NCI-H345 treated with DMSO at 0.1 percent for 48 hours (cell line): ENCODE measurements at regions not wholly inside any gene's neighbourhood (a gene's known extent, or its start where the extent isn't known, plus 50 kb on each side); places are given as distances from the start of the nearest gene placed in this dataset.

Source experiments
- DNase-seq: peaks from one replicate; lab custom pipeline; 2025; ENCODE audit not compliant: unreplicated experiment; lab: John Stamatoyannopoulos, UW

DNA sequence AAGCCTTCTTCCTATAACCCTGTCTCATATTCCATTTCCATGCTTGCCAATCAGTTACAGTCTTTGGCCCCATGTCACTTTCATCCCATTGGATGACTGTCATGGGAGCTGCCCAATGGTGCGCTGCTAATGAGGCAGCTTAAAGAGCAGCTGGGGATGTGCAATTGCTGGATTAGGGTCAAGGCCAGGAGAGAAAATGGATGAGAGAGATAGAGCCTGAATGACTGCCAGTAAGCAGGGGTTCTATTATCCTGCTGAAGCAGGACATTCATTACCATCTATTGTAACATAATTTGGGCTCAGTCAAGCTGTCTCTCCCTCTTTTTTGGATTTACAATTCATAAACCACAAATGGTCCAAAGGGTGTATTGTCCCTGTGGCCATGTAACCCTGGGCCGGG lies 909.0 kb downstream of the CENPC start:
- no peak for DNase-seq

- DNase-seq = no peak
Measured at GRCh38 chr4:66633477-66633876, 911.8 kb downstream of the CENPC start.

- no peak for DNase-seq
Measured at GRCh38 chr4:66629927-66630326, 915.4 kb downstream of the CENPC start.

DNA sequence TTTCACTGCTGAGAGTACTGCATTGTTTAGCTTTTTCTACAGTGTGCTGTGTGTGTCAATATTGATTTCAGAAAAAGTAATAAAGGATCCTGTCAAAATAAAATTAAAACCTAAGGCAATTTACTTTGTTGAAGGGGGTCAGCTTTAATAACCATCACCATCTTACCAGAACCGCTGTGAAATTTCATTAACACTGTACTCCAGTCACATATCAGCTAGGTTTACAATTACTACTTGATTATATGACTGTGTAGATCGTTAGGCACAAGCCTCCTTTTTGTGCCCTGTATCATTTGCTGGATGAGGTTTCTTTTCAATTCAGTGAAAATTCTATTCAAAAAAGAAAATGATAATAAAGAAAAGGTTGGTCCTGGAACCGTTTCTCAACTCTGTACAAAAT lies 917.2 kb downstream of the CENPC start:
- no peak for DNase-seq

DNA sequence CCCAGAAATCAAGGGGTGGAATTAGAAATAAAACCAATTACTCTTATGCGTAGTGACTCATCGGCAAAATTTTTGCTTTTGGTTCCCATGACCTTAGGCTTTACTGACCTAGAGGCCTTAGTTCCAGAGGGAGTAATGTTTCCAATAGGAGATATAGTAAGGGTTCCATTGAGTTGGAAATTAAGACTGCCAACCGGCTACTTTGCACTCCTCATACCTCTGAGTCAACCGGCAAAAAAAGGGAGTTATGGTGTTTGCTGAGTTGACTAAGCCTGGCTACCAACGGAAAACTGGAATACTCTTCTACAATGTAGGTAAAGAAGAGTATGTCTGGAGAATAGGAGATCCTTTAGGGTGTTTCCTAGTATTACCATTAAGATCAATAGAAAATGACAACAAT lies 919.8 kb downstream of the CENPC start:
- no peak for DNase-seq

DNA sequence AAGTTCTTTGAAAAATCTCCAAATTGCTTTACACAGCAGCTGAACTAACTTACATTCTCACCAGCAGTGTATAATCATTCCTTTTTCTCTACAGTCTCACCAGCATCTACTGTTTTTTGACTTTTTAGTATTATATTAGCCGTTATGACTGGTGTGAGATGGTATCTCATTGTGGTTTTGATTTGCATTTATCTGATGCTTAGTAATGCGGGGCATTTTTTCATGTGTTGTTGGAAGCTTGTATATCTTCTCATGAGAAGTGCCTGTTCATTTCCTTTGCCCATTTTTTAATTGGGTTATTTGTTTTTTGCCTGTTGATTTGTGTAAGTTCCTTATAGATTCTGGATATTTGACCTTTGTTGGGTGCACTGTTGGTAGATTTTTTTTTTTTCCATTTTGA lies 931.7 kb downstream of the CENPC start:
- no peak for DNase-seq

DNA sequence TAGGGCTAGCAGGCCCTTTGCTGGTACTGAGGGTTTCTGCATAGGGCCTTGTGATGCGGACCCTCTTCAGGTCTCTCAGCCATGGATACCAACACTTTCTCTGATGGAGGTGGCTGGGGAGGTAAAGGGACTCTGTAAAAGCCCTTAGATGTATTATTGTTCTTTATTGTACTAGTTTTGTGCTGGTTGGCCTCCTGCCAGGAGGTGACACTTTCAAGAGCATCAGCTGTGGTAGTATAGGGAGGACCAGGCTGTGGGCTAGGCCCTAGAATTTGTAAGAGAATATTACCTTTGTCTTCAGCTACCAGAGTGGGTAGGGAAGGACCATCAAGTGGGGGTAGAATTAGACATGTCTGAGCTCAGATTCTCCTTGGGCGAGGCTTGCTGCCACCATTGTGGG lies 936.3 kb downstream of the CENPC start:
- peak; percentile 1 for DNase-seq

GRCh38 chr4:66606908-66607307 lies 936.6 kb upstream of the EPHA5 start:
- DNase-seq = no peak

DNA sequence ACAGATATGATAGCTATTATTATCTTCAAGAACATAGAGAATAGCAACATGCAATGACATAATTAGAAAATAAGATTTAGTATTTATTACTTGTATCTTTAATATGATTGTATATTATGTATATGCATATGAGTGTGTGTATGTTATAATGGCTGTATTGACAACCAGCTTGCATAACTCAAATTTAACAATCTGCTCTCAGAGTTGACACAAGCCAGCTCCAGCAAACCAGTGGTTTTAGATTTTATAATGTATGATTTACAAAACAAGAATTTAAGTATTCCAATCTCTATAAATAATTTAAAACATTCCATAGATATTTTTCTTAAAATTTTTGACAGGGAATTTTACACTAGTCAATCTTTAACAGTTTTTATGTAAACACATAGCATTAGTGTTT lies 935.9 kb upstream of the EPHA5 start:
- no peak for DNase-seq

GRCh38 chr4:66604192-66604591 lies 933.9 kb upstream of the EPHA5 start:
- DNase-seq = no peak

DNA sequence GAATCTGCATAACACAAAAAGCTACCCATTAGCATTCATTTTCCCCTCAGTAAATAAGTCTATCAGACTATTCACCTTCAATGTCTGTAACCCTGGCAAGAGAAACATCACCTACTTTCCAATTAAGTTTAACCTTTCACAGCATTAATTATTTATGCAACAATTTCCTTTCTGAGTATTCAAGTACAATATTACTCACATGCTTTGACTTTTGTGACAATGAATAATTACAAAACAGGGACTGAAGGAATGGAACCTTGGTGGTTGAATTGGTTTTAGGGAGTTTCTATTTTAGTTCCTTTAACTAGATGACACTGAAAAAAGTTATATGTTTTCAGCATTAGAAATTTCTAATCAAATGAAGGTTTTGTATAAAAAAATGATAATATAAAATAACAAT lies 932.3 kb upstream of the EPHA5 start:
- DNase-seq = no peak

GRCh38 chr4:66591968-66592367 lies 921.7 kb upstream of the EPHA5 start:
- no peak for DNase-seq

GRCh38 chr4:66590488-66591215 lies 920.4 kb upstream of the EPHA5 start:
- DNase-seq = no peak

DNA sequence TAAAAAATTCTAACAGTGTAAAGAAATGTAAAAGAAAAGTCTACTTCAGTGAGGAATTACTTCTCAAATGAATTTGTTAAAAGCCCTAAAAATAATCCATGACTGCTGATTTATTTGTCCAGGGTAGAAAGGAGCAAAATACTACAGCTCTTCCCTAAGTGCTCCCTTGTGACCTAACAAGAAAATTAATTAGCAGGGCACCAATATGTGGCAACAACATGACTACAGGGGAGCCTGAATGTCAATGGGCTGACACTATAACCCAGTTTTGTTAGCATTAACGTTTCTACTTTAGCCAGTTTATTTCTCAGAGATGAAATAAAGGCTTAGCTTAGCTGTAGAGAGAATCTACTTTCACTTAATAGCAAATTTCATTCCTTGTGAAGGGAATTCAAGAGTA lies 918.9 kb upstream of the EPHA5 start:
- DNase-seq = no peak

DNA sequence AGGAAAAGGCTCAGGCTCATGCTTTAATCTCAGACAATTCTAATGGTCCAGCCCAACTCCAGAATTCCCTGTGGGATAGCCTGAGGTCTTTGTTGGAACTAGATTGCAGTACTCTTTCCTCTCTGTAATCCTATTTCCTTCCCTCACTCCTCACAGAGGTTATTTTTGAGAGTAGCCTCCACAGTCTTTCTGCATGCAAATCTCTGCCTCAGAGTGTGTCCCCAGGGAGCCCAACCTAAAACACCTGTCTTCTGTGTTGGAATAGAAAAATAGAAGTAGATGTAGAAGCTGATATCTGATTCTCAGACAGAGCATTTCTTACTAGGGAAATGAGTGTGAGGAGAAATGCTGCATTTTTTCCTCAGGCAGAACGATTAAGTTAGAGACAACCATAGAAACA lies 915.5 kb upstream of the EPHA5 start:
- DNase-seq = peak; percentile 28

- DNase-seq = no peak
Measured at GRCh38 chr4:66577922-66578321, 907.6 kb upstream of the EPHA5 start.

DNA sequence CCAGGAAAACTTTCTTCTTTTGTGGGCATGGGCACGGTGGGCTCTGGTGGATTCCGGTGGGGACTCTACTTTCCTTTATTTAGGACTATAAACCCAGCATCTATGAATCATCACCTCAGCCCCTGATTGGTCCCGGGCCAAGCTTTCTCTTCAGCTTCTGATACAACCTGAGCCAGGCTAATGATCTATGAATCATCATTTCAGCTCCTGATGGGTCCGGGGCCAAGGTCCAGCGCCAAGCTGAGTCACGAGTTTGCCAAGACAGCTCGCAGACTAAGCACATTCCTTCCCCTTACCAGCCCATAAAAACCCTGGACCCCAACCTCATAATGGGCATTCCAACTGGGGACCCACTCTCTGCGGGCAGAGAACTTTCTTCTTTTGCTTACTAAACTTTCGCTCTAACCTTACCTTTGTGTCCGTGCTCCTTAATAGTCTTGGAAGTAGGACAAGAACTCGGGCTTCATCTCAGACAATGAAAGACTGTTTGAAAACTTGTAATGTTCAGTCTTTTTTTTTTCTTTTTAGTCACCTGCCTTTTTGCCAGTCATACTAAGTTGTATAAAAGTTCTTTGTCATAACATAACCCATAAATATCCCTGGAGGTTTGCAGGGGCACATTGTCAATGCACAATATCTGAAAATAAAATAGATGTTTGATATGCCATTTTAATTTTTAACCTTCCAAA lies 904.9 kb upstream of the EPHA5 start:
- DNase-seq = no peak

GRCh38 chr4:66574145-66574978 lies 904.1 kb upstream of the EPHA5 start:
- DNase-seq = no peak

DNA sequence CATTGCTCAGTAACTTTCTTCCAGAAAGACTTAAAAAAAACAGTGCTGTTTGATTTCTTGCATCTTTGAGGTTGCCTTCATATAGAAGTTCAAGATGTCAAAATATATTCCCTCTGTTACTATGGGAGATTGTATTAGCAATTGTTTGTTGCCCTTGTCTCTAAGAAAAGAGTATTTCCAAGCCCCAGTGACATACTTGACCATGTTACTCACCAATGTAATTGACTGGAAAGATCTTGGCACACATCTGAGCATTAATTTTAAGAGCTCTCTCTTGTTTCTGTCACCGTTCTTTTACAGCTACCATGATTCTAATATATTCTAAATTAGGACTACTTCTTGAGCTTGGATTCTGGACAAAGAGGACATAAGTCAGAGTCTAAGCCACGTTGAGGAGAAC lies 902.7 kb upstream of the EPHA5 start:
- no peak for DNase-seq

GRCh38 chr4:66571145-66571695 lies 900.9 kb upstream of the EPHA5 start:
- DNase-seq = no peak

DNA sequence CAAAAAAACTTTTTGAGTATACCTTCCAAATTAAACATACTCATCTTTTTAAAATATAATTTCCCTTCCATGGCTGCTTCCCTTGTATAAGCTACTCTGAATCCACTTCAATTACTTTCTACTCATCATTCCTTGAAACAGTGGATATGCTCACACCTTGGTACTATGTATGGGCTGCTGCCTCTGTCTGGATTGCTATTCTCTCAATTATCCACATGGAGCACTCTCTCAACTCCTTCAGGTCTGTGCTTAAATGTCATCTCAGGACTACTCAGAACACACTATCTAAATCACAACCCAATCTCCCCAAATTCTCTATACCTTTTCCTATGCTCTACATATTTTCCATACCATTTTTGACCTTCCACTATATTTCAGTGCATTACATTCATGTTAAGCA lies 898.9 kb upstream of the EPHA5 start:
- DNase-seq = no peak

GRCh38 chr4:66568431-66568830 lies 898.1 kb upstream of the EPHA5 start:
- no peak for DNase-seq
